NOMO-1 treated with dmso at 0.1 percent for 144 hours (cell line): ENCODE measurements at regions not wholly inside any gene's neighbourhood (a gene's known extent, or its start where the extent isn't known, plus 50 kb on each side); places are given as distances from the start of the nearest gene placed in this dataset.

ENCODE experiments used
- DNase-seq: peaks from one replicate; lab custom pipeline; 2025; ENCODE audit not compliant: unreplicated experiment; lab: John Stamatoyannopoulos, UW

DNA sequence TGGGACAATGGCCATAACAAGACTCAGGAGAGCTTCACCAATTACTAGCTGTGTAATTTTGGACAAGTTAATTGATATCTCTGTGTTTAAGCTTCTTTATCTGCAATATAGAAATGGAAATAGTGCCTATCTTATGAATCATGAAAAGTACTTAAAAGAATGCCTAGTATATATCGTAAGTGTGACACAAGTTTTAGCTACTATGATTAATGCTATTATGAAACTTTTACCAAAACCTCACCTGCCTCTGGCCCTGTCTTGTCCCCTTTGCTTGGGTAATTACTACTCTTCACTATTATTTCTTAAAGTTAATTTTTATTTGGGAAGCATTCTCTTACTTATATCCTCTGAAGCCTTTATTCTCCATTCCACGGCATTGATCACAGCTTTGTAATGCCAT is 75.0 kb upstream of the NETO1 start:
- no peak for DNase-seq

DNA sequence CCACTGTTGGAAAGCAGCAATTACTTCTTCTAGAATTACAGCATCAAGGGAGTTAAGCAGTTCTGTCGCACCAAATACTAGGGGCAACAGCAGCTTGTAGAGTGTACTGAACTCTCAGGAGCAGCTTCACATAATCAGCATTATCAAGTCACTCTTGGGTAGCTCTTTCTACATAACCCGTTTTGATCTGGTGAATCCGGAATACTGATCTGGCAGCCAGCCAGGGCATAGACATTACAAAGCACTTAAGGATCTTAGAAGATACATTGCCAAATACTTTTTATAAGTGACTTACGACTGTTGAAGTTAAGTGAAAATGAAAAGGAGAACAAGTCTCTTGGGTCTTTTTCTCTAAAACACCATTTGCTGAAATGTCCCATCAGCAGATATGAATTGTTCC is 73.2 kb upstream of the NETO1 start:
- no peak for DNase-seq

DNA sequence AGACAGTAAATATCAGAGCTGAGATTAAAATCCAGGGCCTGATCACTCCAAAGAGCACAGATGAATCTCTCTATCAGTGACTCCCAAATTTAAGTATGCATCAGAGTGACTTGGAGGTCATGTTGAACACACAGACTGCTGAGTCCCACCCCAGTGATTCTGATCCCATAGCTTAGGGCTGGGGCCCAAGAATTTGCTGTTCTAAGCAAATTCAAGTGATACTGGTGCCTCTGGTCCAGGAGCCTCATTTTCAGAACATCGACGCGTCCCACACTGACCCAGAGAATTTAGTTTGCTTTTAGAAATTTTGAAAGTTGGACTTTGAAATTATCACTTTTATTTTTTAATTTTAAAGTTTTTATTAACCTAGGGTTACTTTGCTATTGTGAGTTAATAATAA is 72.7 kb upstream of the NETO1 start:
- DNase-seq = no peak

DNA sequence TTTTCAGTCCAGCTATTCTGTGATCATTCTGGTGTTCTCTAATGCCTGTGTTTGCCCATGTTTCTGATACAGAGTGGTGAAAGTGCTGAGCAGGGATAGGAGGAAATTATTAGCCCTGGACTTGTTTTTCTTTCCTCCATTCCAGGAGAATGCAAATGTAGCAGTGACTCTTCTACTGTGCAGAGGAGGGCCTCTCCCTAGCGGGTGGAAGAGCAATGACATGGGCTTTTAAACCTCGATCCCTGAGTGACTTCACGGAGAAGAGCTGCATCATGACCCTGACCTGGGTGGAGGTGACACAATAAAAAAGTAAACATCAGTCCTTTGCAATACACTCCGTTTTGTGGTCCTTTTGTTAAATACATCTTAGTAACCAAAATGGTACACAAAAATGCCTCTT is 68.0 kb upstream of the NETO1 start:
- no peak for DNase-seq

DNA sequence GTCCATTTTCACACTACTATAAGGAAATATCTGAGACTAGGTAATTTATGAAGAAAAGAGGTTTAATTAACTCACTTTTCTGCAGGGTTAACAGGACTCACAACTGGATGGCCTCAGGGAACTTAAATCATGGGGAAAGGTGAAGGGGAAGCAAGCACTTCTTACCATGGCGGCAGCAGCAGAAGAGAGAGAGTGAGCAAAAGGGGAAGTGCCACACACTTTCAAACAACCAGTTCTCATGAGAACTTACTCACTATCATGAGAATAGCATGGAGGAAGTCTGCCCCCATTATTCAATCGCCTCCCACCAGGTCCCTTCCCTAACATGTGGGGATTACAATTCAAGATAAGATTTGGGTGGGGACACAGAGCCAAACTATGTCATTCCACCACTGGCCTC is 55.1 kb upstream of the NETO1 start:
- DNase-seq = no peak
